NB4 (cell line): ENCODE measurements at regions not wholly inside any gene's neighbourhood (a gene's known extent, or its start where the extent isn't known, plus 50 kb on each side); places are given as distances from the start of the nearest gene placed in this dataset.

Source experiments
- CTCF ChIP-seq: IDR thresholded peaks from one replicate; pipeline ENCODE4 v1.5.1; 2012; ENCODE audit warnings: low read depth, low read length
- POLR2A ChIP-seq: IDR thresholded peaks from 2 replicates; pipeline ENCODE4 v1.6.1; 2011; ENCODE audit warnings: mild to moderate bottlenecking; ENCODE audit not compliant: insufficient read length; ENCODE audit errors: extremely low read depth

GRCh38 chr4:96585304-96585703 is 745.4 kb downstream of the PDHA2 start:
- TF ChIP-seq POLR2A (no peak), CTCF (no peak)
